A172 (cell line): ENCODE measurements at regions not wholly inside any gene's neighbourhood (a gene's known extent, or its start where the extent isn't known, plus 50 kb on each side); places are given as distances from the start of the nearest gene placed in this dataset.
A peak's percentile ranks its signal among the peaks of the same experiment; 100 is the strongest.

Experiments
- DNase-seq: peaks from one replicate; pipeline ENCODE4 v3.0.0-alpha.2; 2015; ENCODE audit warnings: low spot score

GRCh38 chr6:156413154-156413553 lies 364.0 kb upstream of the ARID1B start:
- DNase-seq, result peak; percentile 70

GRCh38 chr6:156410649-156411048 lies 366.5 kb upstream of the ARID1B start:
- DNase-seq, result no peak

DNA sequence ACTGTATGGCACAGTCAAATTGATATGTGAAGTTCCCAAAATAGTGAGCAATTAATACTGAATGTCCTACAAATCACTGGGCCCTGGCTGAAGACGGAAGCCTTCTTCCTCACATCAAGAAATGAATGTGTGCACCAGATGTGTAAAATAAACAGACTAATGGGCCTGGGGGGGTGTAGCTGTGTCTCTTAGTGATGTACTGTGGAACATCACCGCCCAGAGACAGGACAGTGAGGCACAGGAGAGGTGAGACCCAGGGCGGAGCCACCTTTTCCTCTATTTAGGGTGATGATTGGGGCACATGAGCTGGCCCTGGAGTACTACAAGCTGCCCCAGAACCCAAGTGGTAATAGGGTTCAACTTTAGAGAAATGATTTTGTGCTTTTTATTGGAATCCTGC lies 368.5 kb upstream of the ARID1B start:
- DNase-seq, result no peak

DNA sequence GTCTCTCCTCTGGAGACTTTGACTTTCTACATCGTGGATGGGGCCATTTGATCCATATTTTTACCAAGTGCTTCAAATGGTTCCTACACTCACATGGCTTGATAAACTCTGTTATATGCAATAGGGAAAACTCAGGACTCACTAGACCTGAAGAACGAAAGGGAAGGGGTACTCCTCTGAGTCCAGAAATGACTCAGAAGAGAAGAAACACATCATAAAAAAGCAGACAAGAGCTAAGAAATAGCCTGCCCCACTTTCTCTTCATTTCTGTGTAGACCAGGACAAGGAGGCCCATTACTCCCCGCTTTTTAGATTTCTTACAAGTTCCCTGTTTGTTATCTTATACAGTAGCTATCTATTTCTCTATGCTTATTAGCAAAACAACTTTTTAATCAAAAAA lies 369.8 kb upstream of the ARID1B start:
- no peak for DNase-seq

DNA sequence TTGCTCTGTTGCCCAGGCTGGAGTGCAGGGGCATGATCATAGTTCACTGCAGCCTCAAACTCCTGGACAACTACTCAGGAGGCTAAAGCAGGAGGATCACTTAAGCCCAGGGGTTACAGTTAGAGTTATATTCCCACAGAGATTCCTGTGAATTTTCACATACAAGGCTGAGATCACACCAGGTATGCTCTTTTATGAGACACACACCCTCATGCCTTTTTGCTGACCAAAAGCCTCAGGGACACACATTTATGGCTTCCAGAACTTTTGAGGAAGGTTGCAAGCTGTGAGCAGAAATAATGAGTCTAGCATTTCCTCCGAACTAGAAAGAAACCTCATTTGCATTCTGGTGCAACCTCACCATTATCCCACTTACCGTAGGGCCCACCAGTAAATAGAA lies 370.5 kb upstream of the ARID1B start:
- DNase-seq, result no peak

- no peak for DNase-seq
These were observed 371.1 kb upstream of the ARID1B start for GRCh38 chr6:156406099-156406498.

- DNase-seq, result no peak
These were observed 374.6 kb upstream of the ARID1B start for GRCh38 chr6:156402628-156403027.

DNA sequence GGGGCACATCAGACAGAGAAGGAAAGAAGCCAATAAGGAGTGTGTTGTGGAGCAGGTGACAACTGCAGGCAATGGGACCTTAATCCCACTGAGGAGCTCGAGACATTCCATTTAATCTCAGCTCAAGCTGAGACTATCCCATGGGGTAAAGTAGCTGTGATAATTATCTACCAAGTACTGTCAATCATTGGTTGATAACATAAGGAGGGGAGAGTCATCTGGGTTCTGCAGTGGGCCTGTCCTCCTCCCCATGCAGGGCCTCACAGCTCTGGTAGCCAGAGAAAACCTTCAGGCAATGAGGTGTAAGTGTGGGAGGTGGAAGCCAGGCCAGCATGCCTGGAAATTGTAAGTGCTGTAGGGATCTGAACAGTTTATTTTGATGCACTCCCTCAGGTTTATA lies 375.0 kb upstream of the ARID1B start:
- no peak for DNase-seq

GRCh38 chr6:156400487-156400886 lies 376.7 kb upstream of the ARID1B start:
- DNase-seq, result no peak

GRCh38 chr6:156398966-156399365 lies 378.2 kb upstream of the ARID1B start:
- DNase-seq, result no peak

- DNase-seq, result no peak
These were observed 378.8 kb upstream of the ARID1B start for GRCh38 chr6:156398371-156398770.

GRCh38 chr6:156396791-156397418 lies 380.3 kb upstream of the ARID1B start:
- no peak for DNase-seq

DNA sequence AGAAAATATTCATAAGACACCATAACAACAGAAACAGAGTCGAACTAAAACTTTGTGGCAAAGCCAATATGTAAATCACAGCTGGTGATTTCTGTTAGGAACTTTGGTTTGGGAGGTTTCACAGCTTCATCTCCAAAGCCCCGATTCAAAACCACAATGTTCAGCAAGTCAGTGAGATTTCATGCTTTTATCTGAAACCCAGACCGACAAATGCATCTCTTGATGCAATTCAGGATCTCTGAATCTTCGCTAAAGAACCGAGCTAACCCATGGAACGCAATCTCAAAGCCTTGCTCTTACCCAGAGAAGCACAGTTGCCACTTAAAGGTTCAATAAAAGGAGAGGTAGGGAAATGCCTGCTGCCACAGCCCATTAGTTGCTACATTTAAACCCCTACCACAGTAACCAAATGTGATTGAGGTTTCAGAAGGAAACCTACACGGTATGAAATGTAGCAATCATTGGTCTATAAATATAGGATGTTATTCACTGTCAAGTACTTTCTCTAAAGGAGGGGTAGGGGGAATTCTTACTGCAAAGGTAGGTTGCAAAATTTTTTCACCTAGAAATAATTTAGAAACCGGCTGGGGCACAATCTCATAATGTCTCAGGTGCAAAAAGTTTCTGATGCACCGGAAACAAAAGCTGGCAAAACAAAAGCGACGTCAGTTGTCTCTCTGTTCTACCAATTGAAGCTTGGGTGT lies 381.0 kb upstream of the ARID1B start:
- no peak for DNase-seq

- DNase-seq, result no peak
These were observed 381.9 kb upstream of the ARID1B start for GRCh38 chr6:156395276-156395675.

- no peak for DNase-seq
These were observed 384.5 kb upstream of the ARID1B start for GRCh38 chr6:156392648-156393047.

- DNase-seq, result no peak
These were observed 385.2 kb upstream of the ARID1B start for GRCh38 chr6:156391977-156392376.

DNA sequence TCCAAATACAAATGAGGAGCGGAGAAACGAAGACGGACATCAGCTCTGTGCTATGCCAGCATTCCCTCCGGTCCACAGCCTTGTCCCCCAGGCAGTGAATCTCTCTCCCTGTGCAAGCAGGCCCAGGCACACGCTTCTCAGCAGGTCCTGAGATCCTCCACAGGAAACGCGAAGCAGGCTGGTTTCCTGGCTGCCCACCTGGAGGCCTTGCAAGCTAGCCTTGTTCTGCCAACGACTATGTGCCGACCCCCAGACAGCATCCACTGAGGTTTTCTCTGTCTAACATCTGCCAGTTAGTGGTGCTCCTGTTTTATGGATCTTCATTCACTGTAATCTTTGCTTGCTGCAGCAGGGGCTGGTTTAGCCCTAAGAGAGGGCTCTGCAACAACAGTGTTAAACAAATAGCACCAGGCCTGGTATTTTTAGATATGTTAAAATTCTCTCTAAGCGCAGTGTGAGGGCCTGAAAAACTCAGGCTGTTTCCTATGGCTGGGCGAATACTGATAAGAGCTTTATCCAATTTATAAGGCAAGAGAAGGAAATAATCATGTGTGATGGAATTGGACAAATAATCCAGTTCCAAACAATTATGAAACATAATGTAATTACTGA lies 386.0 kb upstream of the ARID1B start:
- DNase-seq, result no peak

GRCh38 chr6:156390621-156391020 lies 386.6 kb upstream of the ARID1B start:
- DNase-seq, result no peak

GRCh38 chr6:156389296-156389695 lies 387.9 kb upstream of the ARID1B start:
- no peak for DNase-seq

GRCh38 chr6:156387472-156387871 lies 389.7 kb upstream of the ARID1B start:
- no peak for DNase-seq

GRCh38 chr6:156383059-156383458 lies 394.1 kb upstream of the ARID1B start:
- no peak for DNase-seq

DNA sequence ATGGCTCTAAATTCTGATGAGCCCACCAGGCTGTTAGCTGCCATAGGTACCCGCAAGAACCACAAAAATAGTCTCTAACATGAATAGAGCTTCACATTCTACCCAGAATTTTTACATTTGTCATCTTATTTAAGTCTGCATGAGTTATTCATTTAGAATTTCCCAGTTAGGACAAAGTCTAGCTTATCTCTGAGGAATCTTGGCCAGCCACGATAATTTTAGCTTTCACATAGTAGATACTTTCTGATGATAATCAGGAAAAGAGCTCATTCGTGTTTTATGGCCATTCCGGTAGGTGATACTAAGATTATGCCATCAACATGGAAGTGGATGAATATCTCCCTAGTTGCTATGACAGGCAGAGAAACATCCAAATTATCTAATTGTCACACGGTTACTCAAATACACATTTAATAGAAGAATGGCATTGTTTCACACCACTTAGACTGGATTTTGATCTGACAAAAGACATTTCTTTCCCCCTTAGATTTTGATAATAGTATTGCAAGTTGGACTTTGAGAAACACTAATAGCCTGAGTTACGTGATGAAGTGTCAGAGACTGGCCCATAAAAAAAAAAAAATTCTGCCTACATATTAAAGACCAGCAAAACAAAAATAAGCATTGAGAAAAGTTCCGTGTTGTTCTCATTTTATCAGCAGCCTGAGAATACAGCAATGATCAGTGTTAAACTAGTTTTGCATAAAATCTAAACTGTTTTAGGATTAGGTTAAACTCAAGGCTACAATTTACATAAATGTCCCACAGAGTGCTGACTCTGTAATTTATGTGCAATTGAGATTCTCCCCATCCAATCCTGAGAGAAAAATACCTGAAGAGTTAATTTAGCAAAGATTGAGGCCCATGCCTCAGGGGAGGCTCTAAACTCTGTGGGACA lies 397.5 kb upstream of the ARID1B start:
- peak; percentile 14 for DNase-seq
